ENCODE measurements at regions not wholly inside any gene's neighbourhood (a gene's known extent, or its start where the extent isn't known, plus 50 kb on each side); places are given as distances from the start of the nearest gene placed in this dataset.
"Not testable (repeated sequence)": the region's sequence is repeated elsewhere in the genome, so short reads cannot be mapped to it uniquely, and the experiment has no call there.

DNA sequence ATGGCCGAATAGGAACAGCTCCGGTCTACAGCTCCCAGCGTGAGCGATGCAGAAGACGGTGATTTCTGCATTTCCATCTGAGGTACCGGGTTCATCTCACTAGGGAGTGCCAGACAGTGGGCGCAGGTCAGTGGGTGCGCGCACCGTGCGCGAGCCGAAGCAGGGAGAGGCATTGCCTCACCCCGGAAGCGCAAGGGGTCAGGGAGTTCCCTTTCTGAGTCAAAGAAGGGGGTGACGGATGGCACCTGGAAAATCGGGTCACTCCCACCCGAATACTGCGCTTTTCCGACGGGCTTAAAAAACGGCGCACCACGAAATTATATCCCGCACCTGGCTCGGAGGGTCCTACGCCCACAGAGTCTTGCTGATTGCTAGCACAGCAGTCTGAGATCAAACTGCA is 572.8 kb upstream of the AGA start:
- intact Hi-C loops (cut with micrococcal nuclease): not testable (repeated sequence)

DNA sequence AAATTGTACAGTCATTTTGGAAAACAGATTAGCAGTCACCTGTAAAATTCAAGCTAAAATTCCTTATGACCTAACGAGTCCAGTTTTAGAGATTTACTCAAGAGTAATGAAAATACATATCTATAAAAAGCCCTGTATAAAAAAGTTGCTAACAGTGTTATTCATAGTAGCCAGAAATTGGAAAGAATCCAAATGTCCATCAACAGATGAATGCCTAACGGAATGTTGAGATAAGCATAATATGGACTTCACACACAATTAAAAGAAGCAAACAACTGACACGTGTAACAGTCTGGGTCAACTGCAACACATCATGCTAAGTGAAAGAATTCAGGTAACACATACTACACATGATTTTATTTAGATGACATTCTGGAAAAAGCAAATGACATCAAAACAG is 584.8 kb upstream of the AGA start:
- intact Hi-C loops (cut with micrococcal nuclease): no loop called here

DNA sequence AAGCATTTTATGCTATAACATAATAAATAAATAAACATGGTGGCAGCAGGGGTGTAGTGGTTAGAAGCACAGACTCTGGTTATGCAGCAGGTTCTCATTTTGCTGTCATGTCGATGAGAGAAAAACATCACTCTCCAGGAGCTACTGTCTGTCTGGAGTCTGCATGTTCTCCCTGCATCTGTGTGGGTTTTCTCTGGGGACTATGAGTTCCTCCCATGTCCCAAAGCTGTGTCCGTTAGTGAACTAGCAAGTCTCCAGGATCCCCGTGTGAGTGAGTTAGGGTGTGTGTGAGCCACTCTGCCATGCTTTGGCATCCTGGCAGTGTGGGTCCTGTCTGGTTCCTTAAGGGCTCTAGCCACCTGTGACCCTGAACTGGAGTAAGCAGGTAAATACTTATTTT is 585.6 kb upstream of the AGA start:
- intact Hi-C loops (cut with micrococcal nuclease): no loop called here

DNA sequence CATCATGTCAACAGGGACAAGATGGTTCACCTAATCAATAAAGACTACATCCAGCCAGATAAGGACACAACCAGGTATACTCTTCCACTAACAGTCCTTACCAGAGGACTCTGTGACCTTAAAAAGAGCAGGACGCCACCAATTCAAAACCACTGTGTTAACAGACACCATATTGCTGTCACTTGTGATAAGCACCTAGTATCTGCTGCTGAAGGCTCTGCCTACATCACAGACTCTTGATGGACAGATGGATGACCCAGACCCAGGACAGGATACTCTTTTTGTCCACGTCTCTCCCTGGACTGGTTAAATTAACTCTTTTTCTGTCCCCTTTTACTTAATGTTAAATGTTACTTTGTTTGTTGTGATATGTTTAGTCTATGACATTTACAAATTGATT is 586.2 kb upstream of the AGA start:
- intact Hi-C loops (cut with micrococcal nuclease): no loop called here

DNA sequence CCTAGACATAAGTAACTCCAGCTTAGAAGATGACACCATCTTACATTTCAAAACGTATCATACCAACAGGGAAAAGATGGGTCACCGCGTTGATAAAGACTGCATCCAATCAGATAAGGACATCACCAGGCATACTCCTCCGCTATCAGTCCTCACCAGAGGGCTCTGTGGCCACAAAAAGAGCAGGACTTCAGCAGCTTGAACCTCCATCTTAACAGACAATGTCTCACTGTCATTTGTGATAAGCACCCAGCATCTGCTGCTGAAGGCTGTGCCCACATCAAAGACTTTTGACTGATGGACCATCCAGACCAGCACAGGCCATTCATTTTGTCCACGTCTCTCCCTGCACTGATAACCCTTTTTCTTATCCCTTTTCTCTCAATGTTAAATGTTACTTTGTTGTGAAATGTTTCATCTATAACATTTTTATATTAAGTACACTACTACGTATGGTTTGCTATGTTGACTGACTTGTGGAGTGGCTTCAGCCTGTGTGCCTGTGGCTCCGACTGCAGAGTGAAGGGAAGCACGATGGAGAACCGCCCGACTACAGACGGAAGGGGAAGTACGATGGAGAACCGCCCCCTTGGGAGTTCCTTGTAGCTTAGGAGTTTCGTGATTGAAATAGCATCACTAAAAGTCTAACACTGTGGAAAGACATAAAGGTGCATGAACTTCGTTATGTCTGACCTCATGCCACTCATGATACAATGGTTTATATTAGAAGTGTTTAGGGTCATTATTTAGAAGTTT is 595.4 kb upstream of the AGA start:
- intact Hi-C loops (cut with micrococcal nuclease): no loop called here

DNA sequence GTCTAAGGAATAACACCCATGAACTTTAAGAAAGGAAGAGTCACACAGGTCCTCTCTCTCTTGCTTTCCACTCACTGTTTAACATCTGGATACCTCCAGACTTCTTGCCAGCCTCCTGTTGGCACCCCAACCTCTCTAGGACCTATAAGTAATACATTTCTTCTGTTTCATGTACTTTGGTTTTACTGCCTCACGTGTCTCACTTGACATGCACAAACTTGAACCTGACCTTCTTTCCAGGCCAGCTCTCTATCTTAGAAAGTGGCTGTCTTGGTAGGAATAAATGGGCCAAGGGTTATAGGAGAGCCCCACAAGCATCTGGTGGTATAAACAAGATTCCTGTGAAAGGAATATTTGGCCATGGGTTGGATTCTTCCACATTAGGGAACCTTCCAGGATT is 614.8 kb upstream of the AGA start:
- intact Hi-C loops (cut with micrococcal nuclease): no loop called here

DNA sequence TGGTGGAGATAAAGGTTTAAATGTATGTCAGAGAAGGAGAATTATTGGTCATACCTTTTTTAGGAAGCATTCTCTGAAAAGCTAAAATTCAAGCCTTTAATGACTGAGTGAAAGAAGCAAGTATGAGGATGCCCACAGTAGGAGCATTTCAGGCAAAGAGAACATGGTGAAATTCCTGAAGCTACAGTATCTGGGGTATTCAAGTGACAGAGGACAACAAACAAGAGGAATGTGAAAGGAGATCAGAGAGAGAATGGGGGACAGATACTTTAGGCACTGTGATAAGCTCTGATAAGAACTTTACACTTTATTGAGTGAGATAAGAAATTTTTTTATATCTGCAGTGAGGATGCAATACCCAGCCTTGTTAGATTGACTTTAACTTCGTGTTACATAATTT is 621.3 kb upstream of the AGA start:
- intact Hi-C loops (cut with micrococcal nuclease): no loop called here

DNA sequence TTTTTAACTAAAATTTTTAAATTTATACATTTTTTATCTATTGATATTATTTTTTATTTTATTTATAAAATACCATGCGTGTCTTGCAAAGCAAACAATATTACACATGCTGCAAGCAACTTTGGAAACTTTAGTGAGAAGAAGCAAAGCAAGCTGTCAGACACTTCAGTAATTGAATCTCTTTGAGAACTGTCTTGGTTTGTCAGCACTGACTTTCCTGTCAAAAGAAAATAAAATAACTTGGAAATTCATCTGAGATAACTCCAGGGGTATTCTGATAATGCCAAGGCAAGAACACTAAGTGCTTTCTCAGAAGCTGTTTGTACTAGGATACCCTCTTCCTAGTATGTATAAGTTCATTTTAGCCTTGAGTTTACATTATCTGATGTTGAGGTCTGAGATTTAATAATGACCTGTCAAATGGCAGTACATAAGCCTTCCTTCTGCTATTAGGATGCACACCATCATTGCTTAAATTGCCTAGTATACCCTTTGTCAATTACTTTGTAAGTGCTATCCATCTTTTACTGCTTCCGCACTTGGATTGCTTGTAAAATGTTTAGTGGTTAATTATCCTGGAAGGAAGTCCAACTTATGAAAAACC is 624.2 kb upstream of the AGA start:
- intact Hi-C loops (cut with micrococcal nuclease): no loop called here

DNA sequence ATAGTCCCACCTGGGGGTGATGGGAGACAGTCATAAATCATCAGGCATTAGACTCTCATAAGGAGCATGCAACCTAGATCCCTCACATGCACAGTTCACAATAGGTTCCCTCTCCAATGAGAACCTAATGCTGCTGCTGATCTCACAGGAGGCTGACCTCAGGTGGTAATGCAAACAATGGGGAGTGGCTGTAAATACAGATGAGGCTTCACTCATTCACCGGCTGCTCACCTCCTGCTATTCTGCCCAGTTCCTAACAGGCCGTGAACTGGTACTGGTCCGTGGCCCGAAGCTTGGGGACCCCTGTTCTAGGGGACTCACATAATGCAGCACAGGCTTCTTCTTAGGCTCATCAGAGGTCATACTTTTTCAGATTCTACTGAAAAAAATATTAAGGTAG is 625.9 kb upstream of the AGA start:
- intact Hi-C loops (cut with micrococcal nuclease): no loop called here

DNA sequence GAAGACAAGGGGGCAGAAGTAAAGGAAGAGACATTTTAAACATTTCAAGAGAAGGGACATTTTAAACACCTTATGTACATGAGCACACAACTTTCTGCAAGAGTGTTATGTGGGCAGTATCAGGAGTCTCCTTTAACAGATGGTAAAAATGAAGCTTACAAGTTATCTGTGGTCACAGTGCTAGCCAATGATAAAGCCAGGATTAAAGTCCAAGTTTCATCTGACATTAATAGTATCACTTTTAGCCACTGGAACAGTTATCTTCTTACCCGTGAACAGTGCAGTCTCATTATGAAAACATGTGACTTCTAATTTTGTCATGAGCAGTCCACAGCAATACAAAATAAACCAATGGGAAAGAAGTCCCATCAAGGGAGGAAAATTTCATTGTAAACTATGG is 627.9 kb upstream of the AGA start:
- intact Hi-C loops (cut with micrococcal nuclease): no loop called here

DNA sequence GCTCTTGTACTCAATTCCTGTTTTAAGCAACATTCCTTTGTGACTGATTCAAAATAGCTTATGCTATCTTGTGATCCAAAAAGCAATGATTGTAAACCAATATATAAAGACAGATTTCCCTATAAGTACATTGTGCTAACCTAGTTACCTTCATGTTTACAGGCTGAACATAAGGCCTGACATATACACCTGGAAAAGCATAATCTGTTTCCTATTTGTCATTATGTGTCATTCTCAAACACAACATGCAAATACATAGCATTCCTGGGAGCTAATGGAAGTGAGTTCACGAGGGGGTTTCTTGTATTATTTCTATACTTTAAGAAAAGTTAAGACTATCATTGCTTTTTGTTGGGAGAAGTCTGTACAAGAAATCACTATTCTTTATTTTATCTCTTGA is 638.1 kb upstream of the AGA start:
- intact Hi-C loops (cut with micrococcal nuclease): no loop called here

DNA sequence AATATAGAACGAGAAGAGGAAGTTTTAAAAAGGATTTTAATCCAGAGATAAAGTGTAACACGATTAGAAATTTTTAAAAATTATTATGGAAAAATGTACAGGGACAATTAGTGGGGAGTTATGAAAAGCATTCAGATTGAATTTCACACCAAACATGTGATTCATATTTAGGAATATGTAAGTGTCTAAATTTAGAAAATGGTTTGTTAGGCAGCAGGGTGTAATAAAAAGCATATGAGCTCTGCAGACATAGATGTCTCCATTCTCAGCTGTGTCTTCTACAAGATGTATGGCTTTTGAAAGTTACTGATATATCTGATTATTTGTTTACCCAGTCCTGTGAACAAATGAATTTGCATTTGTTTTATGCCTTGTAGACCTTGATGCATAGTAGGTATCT is 638.9 kb upstream of the AGA start:
- intact Hi-C loops (cut with micrococcal nuclease): no loop called here

DNA sequence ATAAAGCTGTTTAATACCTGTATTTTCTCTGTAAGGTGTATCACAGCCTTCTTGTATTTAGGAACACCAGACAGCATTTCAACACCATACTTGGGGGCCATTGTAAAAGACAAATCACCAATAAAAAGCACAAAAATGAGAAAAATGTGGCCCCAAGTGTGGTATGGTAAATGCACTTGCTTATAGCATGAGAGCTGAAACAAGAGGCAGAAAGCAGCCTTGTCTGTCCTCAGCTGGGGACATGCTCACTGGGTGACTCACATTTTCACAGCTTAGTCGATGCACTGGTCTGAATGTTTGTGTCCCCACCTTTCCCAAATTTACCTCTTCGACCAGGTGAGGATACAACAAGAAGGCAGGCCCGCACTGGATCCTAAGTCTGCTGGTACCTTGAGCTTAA is 639.7 kb upstream of the AGA start:
- intact Hi-C loops (cut with micrococcal nuclease): no loop called here

DNA sequence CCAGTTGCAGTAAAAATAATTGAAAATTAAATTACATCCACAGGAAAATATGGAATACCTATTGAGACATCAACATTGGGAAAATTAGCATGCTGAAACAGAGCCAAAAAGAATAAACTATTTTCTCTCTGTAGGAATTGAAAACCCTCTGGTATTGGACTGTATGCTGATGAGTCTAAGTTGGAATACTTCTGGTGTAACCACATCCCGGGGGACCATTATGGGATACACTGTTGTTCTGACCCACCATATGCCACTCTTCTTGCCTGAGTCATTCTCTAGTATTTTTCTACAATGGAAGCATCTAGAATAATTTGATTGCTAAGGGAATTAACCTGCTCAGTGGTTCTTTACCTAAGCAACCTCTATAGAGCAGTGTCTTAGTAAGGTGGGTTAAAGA is 640.7 kb upstream of the AGA start:
- intact Hi-C loops (cut with micrococcal nuclease): no loop called here

DNA sequence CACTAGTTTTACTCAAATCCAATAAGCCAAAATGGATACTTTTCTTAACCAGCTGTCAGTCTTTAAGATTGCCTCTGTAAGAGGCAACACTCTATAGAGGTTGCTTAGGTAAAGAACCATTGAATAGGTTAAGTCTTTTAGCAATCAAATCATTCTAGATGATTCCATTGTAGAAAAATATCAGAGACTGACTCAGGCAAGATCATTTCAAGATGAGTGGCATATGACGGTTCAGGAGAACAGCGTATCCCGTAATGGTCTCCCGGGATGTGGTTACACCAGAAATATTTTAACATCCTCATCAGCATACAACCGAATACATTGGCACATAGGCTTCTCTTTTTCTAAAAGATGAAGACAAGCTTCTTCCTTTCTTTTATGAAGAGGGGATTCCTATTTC is 641.7 kb upstream of the AGA start:
- intact Hi-C loops (cut with micrococcal nuclease): no loop called here

DNA sequence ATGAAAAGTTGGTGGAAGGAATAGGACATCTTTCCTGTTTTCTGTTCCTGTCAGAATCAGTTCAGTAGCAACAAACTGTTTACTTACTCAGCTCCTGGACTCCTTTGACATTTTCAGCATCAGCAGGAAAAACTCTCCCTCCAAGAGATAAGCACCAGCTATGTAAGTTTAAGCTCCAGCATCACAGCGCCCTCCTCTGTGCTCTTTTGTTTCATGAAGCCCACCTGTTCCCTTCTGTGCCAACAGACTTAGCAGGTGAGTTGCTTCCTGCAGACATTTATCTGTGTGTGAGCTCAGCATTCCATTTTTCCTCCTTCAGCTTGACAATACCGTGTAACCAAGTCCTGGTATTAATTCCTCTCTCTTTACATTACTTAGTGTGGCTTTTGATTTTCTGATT is 644.1 kb upstream of the AGA start:
- intact Hi-C loops (cut with micrococcal nuclease): no loop called here

DNA sequence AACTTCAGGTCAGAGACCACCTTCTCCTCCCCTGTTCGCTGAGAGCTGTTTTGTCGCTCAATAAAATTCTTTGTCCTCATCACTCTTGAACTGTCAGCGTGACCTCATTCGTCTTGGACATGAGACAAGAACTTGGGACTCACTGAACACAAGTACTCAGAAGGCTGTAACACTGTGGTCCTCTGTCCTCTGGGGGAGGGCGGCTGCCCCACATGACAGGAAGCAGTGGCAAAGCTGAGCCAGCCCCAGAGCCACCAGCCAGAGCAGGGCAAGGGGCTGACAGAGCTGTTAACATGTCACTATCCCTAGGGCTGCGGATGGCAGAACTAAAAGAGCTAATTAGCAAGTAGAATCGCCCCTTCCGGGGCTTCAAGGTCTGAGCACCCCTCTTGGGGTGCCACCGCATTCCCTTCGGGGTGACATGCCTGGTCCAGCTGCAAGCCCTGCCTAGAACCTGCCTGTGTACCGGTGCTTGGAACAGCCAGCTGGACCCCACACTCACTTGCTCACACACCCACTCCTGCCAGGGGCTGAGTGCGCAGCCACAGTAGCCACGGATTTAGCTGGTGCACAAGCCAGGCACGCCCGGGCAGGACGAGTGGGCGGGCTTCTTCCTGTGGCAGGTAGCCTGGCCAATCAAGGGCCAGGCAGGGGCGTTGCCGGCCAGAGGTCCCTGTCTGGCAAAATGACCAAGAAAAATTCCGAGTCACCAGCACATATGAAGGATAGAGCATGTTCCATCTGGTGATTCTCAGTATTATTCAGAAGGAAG is 648.6 kb upstream of the AGA start:
- intact Hi-C loops (cut with micrococcal nuclease): no loop called here

DNA sequence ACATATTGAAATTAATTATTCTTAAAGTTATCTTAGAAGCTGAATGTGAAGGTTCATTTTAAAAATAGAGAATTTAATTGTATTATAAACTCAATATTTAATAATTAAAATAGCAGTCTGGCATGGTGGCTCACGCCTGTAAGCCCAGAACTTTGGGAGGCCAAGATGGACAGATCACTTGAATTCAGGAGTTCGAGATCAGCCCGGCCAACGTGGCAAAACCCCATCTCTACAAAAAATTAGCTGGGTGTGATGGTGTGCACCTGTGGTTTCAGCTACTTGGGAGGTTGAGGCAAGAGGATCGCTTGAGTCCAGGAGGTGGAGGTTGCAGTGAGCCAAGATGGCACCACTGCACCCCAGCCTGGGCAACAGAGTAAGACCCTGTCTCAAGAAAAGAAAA is 659.9 kb upstream of the AGA start:
- intact Hi-C loops (cut with micrococcal nuclease): no loop called here

DNA sequence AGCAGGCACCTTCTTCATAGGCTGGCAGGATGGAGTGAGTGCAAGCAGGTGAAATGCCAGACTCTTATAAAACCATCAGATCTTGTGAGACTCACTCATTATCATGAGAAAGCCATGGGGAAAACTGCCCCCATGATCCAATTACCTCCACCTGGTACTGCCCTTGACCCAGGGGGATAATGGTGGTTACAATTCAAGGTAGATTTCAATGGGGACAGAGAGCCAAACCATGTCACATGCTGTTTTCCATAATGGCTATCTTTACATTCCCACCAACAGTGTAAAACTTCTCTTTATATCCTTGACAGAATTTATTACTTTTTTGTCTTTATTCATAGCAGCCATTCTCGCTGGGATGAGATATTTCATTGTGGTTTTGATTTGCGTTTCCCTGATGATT is 663.0 kb upstream of the AGA start:
- intact Hi-C loops (cut with micrococcal nuclease): no loop called here

DNA sequence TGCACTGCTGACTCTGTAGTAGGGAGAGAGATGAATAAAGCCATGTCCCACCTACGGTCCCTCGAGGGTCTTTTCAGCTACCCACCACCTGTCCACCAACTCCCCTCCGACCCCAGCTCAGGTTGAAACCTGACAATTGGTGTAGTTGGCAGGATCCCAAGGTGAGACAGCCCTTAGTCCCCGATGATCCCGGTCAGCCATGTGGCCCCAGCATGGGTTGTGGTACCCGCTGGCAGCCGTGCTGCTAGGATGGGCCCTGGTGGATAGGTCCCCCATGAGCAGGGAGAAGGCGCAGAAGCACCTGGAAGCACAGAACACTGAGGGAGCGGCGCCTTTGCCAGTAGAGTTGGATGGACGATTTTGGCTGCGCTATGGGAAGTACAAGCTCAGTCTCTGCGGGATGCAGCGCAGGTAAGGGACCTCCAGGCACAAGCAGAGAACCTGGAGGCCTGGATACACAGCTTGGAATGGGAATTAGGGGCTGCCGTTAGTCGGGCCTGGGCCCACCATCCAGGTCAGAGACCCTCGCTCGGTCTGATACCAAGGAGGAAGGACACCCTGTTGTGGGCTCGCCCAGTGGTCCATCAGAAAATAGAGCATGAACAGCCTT is 694.6 kb upstream of the AGA start:
- intact Hi-C loops (cut with micrococcal nuclease): no loop called here

DNA sequence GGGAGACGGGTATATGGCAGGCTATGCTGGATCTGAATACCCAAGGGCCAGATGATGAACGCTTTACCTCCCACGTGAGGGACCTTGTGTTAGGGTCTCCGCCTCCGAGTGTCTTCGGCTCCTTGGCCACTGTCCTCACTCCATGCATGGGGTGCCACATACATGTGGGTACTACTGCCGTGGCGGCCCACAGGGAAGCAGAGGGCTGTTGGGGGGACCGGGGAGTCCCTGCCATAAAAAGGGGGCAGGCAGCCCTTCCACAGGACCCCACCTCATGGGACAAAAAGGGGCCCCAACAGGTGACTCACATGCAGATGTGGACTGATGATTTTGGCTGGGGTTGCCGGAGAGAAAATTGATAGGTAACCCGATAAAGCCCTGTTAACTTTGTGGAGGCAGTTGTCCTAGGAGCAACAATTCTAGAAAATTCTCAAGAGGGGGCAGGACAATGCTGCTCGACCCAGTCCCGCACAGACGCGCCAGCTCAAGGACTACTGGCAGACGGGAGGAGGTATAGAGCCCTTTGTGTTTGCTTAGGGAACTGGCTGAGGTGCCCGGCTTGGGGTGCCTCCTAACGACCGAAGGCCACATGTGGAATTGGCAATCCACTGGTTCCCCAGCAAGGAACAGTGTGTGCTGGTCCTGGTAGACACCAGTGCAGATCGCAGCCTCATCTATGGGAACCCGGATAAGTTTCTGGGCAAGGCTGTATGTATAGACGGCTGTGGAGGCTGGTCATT is 695.7 kb upstream of the AGA start:
- intact Hi-C loops (cut with micrococcal nuclease): no loop called here

DNA sequence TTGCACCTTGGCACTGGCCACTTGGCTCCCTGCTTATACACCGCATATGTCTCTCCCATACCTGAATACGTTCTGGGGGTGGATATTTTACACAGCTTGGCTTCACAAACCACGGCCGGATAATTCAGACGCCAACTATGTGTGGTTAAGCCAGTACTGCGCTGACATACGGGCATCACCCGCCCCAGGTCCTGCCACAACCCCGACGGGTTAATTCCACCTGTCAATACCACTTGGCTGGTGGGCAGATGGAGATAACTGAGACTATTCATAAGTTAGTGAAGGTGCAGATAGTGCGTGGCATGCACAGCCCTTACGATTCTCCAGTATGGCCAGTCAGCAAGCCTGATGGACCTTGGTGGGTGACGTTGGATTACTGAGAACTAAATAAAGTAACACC is 696.3 kb upstream of the AGA start:
- intact Hi-C loops (cut with micrococcal nuclease): no loop called here
